IPS-18c (cell line): ENCODE measurements at regions not wholly inside any gene's neighbourhood (a gene's known extent, or its start where the extent isn't known, plus 50 kb on each side); places are given as distances from the start of the nearest gene placed in this dataset.
A peak's percentile ranks its signal among the peaks of the same experiment; 100 is the strongest.
"Not testable (repeated sequence)": the region's sequence is repeated elsewhere in the genome, so short reads cannot be mapped to it uniquely, and the experiment has no call there.

Experiments
- H3K4me3 ChIP-seq: 2 replicates; pipeline ENCODE4 v1.7.0; 2013; ENCODE audit warnings: low read depth, mild to moderate bottlenecking, low read length, moderate library complexity; ENCODE audit not compliant: insufficient read depth
- H3K9me3 ChIP-seq: one replicate; pipeline ENCODE4 v1.6.1; 2013; ENCODE audit warnings: mild to moderate bottlenecking, low read length, moderate library complexity; ENCODE audit not compliant: control insufficient read depth, insufficient read depth

DNA sequence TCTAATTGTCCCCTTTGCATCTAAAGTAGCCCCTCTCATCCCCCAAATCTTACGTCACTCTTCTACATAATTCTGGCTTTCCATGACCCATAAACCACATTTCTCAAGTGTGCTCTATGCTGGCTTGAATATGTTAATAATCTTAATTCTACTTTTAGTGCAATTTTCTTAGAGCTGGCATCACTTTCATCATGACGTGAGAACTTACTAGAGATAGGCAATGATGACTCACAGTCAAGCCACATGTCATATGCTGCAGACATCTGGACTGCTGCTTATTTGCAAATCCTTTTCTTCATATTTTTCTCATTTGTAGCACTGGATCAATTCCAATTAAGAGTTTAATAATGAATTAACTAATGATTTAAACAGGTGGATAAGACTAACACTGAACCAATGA, 260.7 kb upstream of the PRKCQ start:
- Histone ChIP-seq H3K4me3 (no peak overlapping the region), H3K9me3 (no peaks in the 10 kb centered on the region)

DNA sequence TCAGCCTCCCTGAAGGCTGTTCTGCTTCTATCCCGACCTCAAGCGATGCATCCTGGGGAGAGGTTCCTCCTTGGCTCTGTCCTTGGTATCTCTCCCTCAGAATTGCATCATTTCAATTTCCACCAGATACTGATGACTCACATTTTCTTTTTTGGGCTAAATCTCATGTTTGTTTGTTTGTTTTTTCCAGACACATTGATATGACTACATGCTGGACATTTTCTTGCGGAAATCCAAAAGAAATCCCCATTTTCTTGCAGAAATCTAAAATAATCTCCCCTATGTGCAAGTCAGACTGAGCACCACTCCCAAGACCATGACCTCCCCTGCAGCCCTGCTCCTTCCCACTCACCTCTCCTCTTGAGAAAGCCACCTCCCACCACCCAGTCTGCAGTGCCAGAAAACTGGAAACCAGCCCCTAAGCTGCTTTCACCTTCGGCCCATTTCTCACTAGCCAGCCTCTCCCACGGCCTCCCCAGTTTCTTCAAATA, 260.2 kb upstream of the PRKCQ start:
- no peaks in the 10 kb centered on the region for H3K9me3 ChIP-seq

GRCh38 chr10:6838118-6838517, 258.0 kb upstream of the PRKCQ start:
- H3K9me3 ChIP-seq, result no peaks in the 10 kb centered on the region
- no peak overlapping the region for H3K4me3 ChIP-seq

More for the DNA sequence above, 260.2 kb upstream of the PRKCQ start:
- no peak overlapping the region for H3K4me3 ChIP-seq

- H3K9me3 ChIP-seq, result no peaks in the 10 kb centered on the region
- H3K4me3 ChIP-seq, result no peak overlapping the region
Measured at GRCh38 chr10:6833458-6834011, 253.5 kb upstream of the PRKCQ start.

- not testable (repeated sequence) for H3K9me3 ChIP-seq, H3K4me3 ChIP-seq
Measured at GRCh38 chr10:6830981-6831380, 250.9 kb upstream of the PRKCQ start.

DNA sequence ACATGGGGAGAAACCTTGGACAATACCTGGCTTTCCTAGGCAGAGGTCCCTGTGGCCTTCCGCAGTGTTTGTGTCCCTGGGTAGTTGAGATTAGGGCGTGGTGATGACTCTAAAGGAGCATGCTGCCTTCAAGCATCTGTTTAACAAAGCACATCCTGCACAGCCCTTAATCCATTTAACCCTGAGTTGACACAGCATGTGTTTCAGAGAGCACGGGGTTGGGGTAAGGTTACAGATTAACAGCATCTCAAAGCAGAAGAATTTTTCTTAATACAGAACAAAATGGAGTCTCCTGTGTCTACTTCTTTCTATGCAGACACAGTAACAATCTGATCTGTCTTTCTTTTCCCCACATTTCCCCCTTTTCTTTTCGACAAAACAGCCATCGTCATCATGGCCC, 244.7 kb upstream of the PRKCQ start:
- not testable (repeated sequence) for H3K9me3 ChIP-seq, H3K4me3 ChIP-seq

DNA sequence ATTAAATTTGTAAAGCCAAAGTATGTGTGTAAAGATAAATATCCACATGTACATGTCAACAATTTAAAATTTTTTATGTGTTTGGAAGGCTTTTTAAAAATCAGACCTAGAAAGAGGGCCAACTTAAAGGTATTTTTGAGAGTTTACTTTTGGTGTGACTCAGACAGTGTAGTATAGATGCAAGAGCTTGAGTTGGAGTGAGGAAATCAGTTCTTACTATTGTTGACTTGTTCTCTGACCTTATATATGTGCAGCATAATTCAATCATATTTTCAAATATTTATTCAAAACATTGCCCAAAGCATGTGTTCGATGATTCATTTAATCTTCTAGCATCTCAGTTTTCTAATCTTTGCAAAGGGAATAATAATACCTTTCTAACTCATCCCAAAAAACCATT, 243.7 kb upstream of the PRKCQ start:
- H3K9me3 ChIP-seq, result no peaks in the 10 kb centered on the region
- H3K4me3 ChIP-seq, result no peak overlapping the region

DNA sequence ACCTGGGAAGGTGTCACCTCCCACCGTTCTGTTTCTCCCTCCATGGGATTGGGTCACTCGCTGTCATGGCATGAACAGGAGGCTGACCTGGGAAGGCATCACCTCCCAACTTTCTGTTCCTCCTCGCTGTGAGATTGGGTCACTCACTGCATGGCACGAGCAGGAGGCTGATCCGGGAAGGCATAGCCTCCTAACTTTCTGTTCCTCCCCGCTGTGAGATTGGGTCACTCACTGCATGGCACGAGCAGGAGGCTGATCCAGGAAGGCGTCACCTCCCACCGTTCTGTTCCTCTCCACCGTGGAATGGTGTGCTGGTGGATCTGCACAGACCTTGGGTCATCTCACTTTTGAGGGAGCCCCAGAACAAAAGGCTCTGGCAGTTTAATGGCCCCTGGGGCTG, 239.2 kb upstream of the PRKCQ start:
- no peak overlapping the region for H3K4me3 ChIP-seq

GRCh38 chr10:6817770-6818169, 237.7 kb upstream of the PRKCQ start:
- Histone ChIP-seq H3K9me3 (no peaks in the 10 kb centered on the region), H3K4me3 (no peak overlapping the region)

More for the DNA sequence above, 239.2 kb upstream of the PRKCQ start:
- no peaks in the 10 kb centered on the region for H3K9me3 ChIP-seq

DNA sequence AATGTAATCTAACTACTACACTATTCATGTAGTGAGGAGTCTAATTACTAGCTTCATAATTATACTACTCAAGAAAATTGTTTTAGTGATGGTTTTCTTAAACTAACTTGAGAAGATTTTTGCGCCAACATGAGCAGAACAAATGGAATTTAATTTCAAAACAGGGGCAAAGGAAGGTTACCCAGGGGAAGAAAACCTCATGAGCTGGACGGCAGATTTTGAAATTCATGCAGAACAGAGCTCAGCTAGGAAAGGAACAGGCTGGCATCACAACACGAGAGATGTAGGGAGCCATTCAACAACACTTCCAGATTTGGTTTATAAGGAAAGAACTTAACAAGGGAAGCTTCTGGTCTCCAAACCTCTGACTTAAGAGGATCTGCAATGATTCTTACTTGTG, 235.3 kb upstream of the PRKCQ start:
- no peak overlapping the region for H3K4me3 ChIP-seq
- H3K9me3 ChIP-seq, result peaks cover 3% of the 10 kb centered on the region

DNA sequence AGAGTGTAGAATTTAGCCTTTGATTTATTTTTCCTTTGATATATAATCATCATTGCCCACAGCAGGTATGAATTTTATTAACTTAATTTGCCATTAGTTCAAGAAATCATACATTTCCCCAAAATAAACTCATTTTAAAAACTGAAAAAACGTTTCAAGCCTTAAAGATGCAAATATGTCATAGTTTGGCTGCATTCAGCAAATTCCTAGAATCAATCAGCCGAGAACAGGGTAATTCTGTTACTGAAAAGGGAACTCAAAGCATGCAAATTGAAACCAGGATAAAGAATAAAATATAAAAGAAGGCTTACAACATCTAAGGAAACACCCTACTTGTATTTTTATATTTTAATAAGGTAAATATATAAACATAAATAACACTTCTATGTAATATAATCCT, 233.8 kb upstream of the PRKCQ start:
- H3K9me3 ChIP-seq, result peaks cover 3% of the 10 kb centered on the region
- H3K4me3 ChIP-seq, result no peak overlapping the region

GRCh38 chr10:6813306-6813705, 233.2 kb upstream of the PRKCQ start:
- Histone ChIP-seq H3K4me3 (no peak overlapping the region), H3K9me3 (peaks cover 3% of the 10 kb centered on the region)

DNA sequence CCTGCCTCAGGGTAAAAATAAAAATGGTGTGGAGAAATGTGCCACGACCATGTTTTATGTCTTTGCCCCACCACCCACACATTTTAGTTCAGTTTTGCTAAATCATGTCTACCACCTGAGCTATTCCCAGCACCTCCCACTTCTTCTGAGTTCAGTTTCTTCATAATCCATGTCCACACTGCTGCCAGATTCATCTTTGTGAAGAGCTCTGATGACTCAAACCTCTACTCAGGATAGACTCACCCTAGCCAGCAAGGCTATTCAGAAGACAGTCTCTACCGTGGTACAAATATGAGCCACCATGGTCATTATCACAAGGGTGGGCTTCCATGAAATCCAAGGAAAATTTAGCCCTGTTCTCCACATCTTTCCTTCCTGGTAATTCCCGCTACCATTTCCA, 231.1 kb upstream of the PRKCQ start:
- Histone ChIP-seq H3K9me3 (peaks cover 3% of the 10 kb centered on the region), H3K4me3 (no peak overlapping the region)

DNA sequence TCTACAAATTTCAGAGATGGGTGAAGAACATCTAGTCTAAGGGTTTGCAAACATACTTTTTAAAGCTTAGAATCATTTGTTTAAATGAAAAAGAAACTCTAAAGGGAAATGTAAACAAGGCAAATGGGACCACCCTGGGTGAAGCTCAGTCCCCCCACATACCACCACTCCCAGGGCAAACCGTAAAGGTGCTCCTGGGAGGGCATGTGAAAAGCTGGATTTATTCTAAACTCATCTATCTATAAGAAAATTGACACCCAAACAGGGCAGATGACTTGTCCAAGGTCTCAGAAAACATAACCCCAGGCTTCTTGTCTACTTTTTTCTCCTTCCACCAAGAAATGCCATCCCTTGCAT, 223.3 kb upstream of the PRKCQ start:
- H3K9me3 ChIP-seq, result no peaks in the 10 kb centered on the region
- peak overlapping the region; percentile 2; the same call in 1 of the 2 replicates for H3K4me3 ChIP-seq

DNA sequence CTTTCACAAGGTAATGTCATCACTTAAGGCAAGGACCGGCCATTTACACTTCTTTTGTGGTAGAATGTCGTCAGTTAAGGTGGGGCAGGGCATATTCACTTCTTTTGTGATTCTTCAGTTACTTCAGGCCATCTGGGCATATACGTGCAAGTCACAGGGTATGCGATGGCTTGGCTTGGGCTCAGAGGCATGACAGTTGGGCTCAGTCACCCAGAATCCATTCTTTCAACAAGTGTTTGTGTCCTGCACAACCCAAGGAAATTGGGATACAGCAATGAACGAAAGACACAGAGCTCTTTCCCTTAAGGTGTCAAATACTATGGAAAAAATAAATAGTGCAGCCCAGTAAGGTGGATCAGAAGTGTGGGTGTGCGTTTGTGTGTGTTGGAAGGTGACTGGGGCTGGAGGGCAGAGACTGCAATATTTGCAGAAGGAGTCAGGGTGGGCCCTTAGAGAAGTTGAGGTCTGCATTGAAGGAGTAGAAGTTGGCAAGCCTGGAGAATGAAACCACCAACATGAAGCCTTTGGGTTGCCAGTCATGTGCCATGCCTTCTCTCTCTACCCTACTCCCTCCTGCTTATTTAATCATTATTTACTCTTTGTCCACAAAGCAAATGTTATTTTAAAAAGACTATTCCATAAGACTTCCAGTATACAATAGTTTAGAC, 222.8 kb upstream of the PRKCQ start:
- peak overlapping the region; percentile 6; the same call in 1 of the 2 replicates for H3K4me3 ChIP-seq
- no peaks in the 10 kb centered on the region for H3K9me3 ChIP-seq

DNA sequence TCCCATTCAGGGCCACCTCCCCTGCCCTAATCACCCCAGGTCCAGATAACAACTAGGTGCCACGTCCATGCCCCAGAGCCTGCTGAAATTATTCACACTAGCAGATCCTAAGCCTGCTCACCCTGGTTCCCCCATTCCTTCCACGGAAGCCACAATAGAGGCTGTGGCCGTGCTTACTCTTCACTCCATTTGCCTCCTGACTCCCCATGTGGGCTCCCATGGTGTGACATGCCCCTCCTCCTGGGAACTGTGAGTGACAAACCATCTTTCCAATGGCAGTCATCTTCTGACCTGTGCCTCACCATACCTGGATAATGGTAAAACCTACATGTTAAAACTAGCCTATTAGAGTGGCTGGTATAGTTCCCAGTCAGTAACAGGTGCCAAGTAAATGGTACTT, 216.2 kb upstream of the PRKCQ start:
- H3K9me3 ChIP-seq, result no peaks in the 10 kb centered on the region
- peak overlapping the region; percentile 15; the same call in 1 of the 2 replicates for H3K4me3 ChIP-seq

GRCh38 chr10:6795541-6795940, 215.5 kb upstream of the PRKCQ start:
- no peaks in the 10 kb centered on the region for H3K9me3 ChIP-seq
- H3K4me3 ChIP-seq, result peak overlapping the region; percentile 28; the same call in 1 of the 2 replicates

DNA sequence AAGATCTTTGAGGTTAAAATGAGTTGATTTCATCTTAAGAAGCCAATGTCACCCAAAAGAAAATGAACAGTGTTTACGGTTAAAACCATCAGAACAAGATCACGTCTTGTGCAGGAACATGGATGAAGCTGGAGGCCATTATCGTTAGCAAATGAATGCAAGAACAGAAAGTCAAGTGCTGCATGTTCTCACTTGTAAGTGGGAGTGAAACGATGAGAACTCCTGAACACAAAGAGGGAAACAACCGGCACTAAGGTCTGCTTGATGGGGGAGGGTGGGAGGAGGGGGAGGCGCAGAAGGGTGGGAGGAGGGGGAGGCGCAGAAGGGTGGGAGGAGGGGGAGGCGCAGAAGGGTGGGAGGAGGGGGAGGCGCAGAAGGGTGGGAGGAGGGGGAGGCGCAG, 214.8 kb upstream of the PRKCQ start:
- H3K9me3 ChIP-seq, result not testable (repeated sequence)
- peak overlapping the region; percentile 24; the same call in 1 of the 2 replicates for H3K4me3 ChIP-seq

DNA sequence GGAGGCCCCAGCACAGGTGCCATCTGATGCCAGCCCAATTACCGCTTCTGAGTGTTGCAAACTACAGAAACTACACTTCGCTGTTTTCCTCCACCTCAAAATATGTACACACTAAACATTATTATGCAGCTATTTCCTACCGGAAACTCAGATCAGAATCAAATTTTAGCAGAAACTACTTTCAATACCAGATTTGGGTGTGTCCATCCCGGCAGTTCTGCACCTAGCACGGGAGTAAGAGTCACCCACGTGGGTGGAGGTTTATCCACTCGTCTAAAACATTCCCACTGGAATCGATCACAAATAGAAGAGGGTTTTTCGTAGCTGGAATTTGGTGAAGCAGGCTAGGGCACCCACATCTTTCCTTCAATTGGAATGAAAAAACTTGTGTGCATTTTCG, 214.4 kb upstream of the PRKCQ start:
- Histone ChIP-seq H3K9me3 (no peaks in the 10 kb centered on the region), H3K4me3 (peak overlapping the region; percentile 26; the same call in 1 of the 2 replicates)
